Neuronal stem cell (in vitro differentiated cells): ENCODE measurements at regions not wholly inside any gene's neighbourhood (a gene's known extent, or its start where the extent isn't known, plus 50 kb on each side); places are given as distances from the start of the nearest gene placed in this dataset.

Experiments
- DNase-seq: peaks from one replicate; pipeline ENCODE4 v3.0.0-alpha.2; 2013; ENCODE audit warnings: low spot score
- H2AFZ ChIP-seq: one replicate; pipeline ENCODE4 v1.6.1; 2013; ENCODE audit warnings: mild to moderate bottlenecking, low read length, inconsistent platforms
- H2AK5ac ChIP-seq: 2 replicates; pipeline ENCODE4 v1.6.1; 2013; ENCODE audit warnings: low read depth, mild to moderate bottlenecking, inconsistent platforms, low read length, moderate library complexity, mixed read lengths
- H2BK120ac ChIP-seq: 2 replicates; pipeline ENCODE4 v1.6.1; 2013; ENCODE audit warnings: low read depth, mild to moderate bottlenecking, inconsistent platforms, low read length, moderate library complexity, mixed read lengths
- H2BK12ac ChIP-seq: one replicate; pipeline ENCODE4 v1.6.1; 2013; ENCODE audit warnings: low read length, inconsistent platforms
- H2BK15ac ChIP-seq: 2 replicates; pipeline ENCODE4 v1.6.1; 2013; ENCODE audit warnings: mild to moderate bottlenecking, low read length, inconsistent platforms, mixed read lengths
- H2BK5ac ChIP-seq: one replicate; pipeline ENCODE4 v1.6.1; 2013; ENCODE audit warnings: inconsistent platforms, mild to moderate bottlenecking, low read length, moderate library complexity
- H3K14ac ChIP-seq: one replicate; pipeline ENCODE4 v1.6.1; 2013; ENCODE audit warnings: low read length, inconsistent platforms
- H3K18ac ChIP-seq: 2 replicates; pipeline ENCODE4 v1.6.1; 2013; ENCODE audit warnings: low read length, inconsistent platforms
- H3K23ac ChIP-seq: 2 replicates; pipeline ENCODE4 v1.6.1; 2013; ENCODE audit warnings: low read depth, mild to moderate bottlenecking, mixed read lengths, low read length, inconsistent platforms; ENCODE audit not compliant: poor library complexity
- H3K27ac ChIP-seq: replicated peaks from 3 replicates; pipeline ENCODE4 v1.5.1; 2013; ENCODE audit warnings: low read length, inconsistent platforms
- H3K27me3 ChIP-seq, 3 experiments: 2 replicates each; pipeline ENCODE4 v1.6.1; 2013; ENCODE audit warnings: low read length in 3 of 3, mild to moderate bottlenecking in 2 of 3, inconsistent platforms in 1 of 3, low read depth in 1 of 3, mixed read lengths in 1 of 3, moderate library complexity in 1 of 3; ENCODE audit not compliant: control insufficient read depth in 3 of 3, insufficient read depth in 3 of 3
- H3K36me3 ChIP-seq, 2 donors: replicated peaks in 1 of 2; 2 replicates each; pipeline ENCODE4 v1.6.1; 2013; ENCODE audit warnings: low read length in 2 of 2; ENCODE audit not compliant: control insufficient read depth in 2 of 2, insufficient read depth in 2 of 2
- H3K4ac ChIP-seq: 2 replicates; pipeline ENCODE4 v1.6.1; 2013; ENCODE audit warnings: inconsistent platforms, mild to moderate bottlenecking, low read length, moderate library complexity
- H3K4me1 ChIP-seq, 2 donors: 1 replicate in 1 of 2; 2 replicates in 1 of 2; pipeline ENCODE4 v1.6.1; 2013; ENCODE audit warnings: low read length in 2 of 2, low read depth in 1 of 2; ENCODE audit not compliant: control insufficient read depth in 2 of 2, insufficient read depth in 1 of 2
- H3K4me2 ChIP-seq: one replicate; pipeline ENCODE4 v1.6.1; 2013; ENCODE audit warnings: mild to moderate bottlenecking, low read length, inconsistent platforms; ENCODE audit not compliant: insufficient read depth, poor library complexity, severe bottlenecking
- H3K4me3 ChIP-seq, 2 donors: 2 replicates each; pipeline ENCODE4 v1.5.1; 2013; ENCODE audit warnings: low read length in 2 of 2, mild to moderate bottlenecking in 2 of 2, inconsistent platforms in 1 of 2, moderate library complexity in 1 of 2
- H3K79me1 ChIP-seq: one replicate; pipeline ENCODE4 v1.6.1; 2013; ENCODE audit warnings: low read depth, mild to moderate bottlenecking, inconsistent platforms, low read length, moderate library complexity
- H3K9ac ChIP-seq: one replicate; pipeline ENCODE4 v1.6.1; 2013; ENCODE audit warnings: mild to moderate bottlenecking, low read depth, low read length, inconsistent platforms; ENCODE audit not compliant: poor library complexity
- H3K9me3 ChIP-seq, 2 donors: replicated peaks in 1 of 2; 2 replicates each; pipeline versions ENCODE3 to v1.6.1; 2013; ENCODE audit warnings: low read length in 2 of 2, mild to moderate bottlenecking in 2 of 2, inconsistent platforms in 1 of 2, low read depth in 1 of 2, mixed read lengths in 1 of 2, moderate library complexity in 1 of 2; ENCODE audit not compliant: control insufficient read depth in 2 of 2, insufficient read depth in 1 of 2
- H4K8ac ChIP-seq: one replicate; pipeline ENCODE4 v1.6.1; 2013; ENCODE audit warnings: low read depth, mild to moderate bottlenecking, inconsistent platforms, low read length, moderate library complexity
- H4K91ac ChIP-seq: one replicate; pipeline ENCODE4 v1.6.1; 2013; ENCODE audit warnings: low read length, low read depth, mild to moderate bottlenecking, inconsistent platforms; ENCODE audit not compliant: poor library complexity
- WGBS, 2 donors: extraction: QIAGEN DNeasy Blood & Tissue Kit; methylation state at CpG; one replicate each; pipeline ENCODE4 v1.1.7; 2013; ENCODE audit warnings: missing lambda C conversion rate in 2 of 2, mixed read lengths in 1 of 2; ENCODE audit not compliant: insufficient read length in 2 of 2, insufficient replicate concordance in 1 of 2; ENCODE audit errors: extremely low coverage in 2 of 2; 5-methylcytosine and 5-hydroxymethylcytosine counted together

GRCh38 chr10:32166365-32166764 is 110.1 kb upstream of the KIF5B start:
- no peak overlapping the region for H2BK12ac ChIP-seq
- H3K4me2 ChIP-seq = no peak overlapping the region
- H3K4ac ChIP-seq = no peak overlapping the region
- H3K4me1 ChIP-seq = no peaks in the 10 kb centered on the region
- no peak overlapping the region for H4K91ac ChIP-seq
- H3K23ac ChIP-seq = no peak overlapping the region
- no peak overlapping the region for H3K9ac ChIP-seq
- no peak overlapping the region for H3K27ac ChIP-seq
- no peak overlapping the region for H2AFZ ChIP-seq
- H4K8ac ChIP-seq = no peak overlapping the region
- H2BK5ac ChIP-seq = no peak overlapping the region
- no peak overlapping the region for H2AK5ac ChIP-seq
- H3K79me1 ChIP-seq = no peaks in the 10 kb centered on the region
- no peaks in the 10 kb centered on the region for H3K36me3 ChIP-seq
- no peak overlapping the region for H3K4me3 ChIP-seq
- H2BK120ac ChIP-seq = no peak overlapping the region
- H3K18ac ChIP-seq = no peak overlapping the region
- no peak overlapping the region for H3K14ac ChIP-seq
- no peaks in the 10 kb centered on the region for H3K9me3 ChIP-seq
- no peak overlapping the region for H2BK15ac ChIP-seq
- H3K27me3 ChIP-seq = no peaks in the 10 kb centered on the region
- DNase-seq = no peak

GRCh38 chr10:32163762-32164148 is 107.5 kb upstream of the KIF5B start:
- H4K91ac ChIP-seq = no peak overlapping the region
- H2BK5ac ChIP-seq = no peak overlapping the region
- H4K8ac ChIP-seq = no peak overlapping the region
- H3K14ac ChIP-seq = no peak overlapping the region
- no peak overlapping the region for H3K4ac ChIP-seq
- H3K9me3 ChIP-seq = no peaks in the 10 kb centered on the region
- no peaks in the 10 kb centered on the region for H3K27me3 ChIP-seq
- H3K4me3 ChIP-seq = no peak overlapping the region
- H3K4me2 ChIP-seq = no peak overlapping the region
- H2BK12ac ChIP-seq = no peak overlapping the region
- no peak overlapping the region for H3K23ac ChIP-seq
- no peak overlapping the region for H2BK120ac ChIP-seq
- no peaks in the 10 kb centered on the region for H3K36me3 ChIP-seq
- no peak overlapping the region for H3K27ac ChIP-seq
- WGBS, 2 donors = no CpG with 5 or more reads among the region's 9 CpGs
- no peaks in the 10 kb centered on the region for H3K79me1 ChIP-seq
- no peak overlapping the region for H3K9ac ChIP-seq
- H3K18ac ChIP-seq = no peak overlapping the region
- DNase-seq = no peak
- no peak overlapping the region for H2BK15ac ChIP-seq
- H2AFZ ChIP-seq = no peak overlapping the region
- H2AK5ac ChIP-seq = no peak overlapping the region
- no peaks in the 10 kb centered on the region for H3K4me1 ChIP-seq

GRCh38 chr10:32163071-32163761 is 107.0 kb upstream of the KIF5B start:
- Histone ChIP-seq H3K9me3 (no peaks in the 10 kb centered on the region), H2BK5ac (no peak overlapping the region), H4K8ac (no peak overlapping the region), H3K27ac (no peak overlapping the region), H2BK120ac (no peak overlapping the region), H3K14ac (no peak overlapping the region), H3K4me2 (no peak overlapping the region), H3K23ac (no peak overlapping the region), H3K18ac (no peak overlapping the region), H3K79me1 (no peaks in the 10 kb centered on the region), H2AFZ (no peak overlapping the region), H4K91ac (no peak overlapping the region), H3K36me3 (no peaks in the 10 kb centered on the region), H3K4me1 (no peaks in the 10 kb centered on the region), H3K9ac (no peak overlapping the region), H3K4ac (no peak overlapping the region), H3K27me3 (no peaks in the 10 kb centered on the region), H2BK12ac (no peak overlapping the region), H2AK5ac (no peak overlapping the region), H2BK15ac (no peak overlapping the region), H3K4me3 (no peak overlapping the region)
- DNase-seq = no peak
- no CpG with 5 or more reads among the region's 10 CpGs for WGBS, 2 donors

- no peaks in the 10 kb centered on the region for H3K79me1 ChIP-seq
- H3K4me2 ChIP-seq = no peak overlapping the region
- no peak overlapping the region for H2AK5ac ChIP-seq
- H3K4me1 ChIP-seq = no peaks in the 10 kb centered on the region
- H2BK12ac ChIP-seq = no peak overlapping the region
- H2BK15ac ChIP-seq = no peak overlapping the region
- no peak overlapping the region for H3K23ac ChIP-seq
- no peak overlapping the region for H3K4me3 ChIP-seq
- H2BK5ac ChIP-seq = no peak overlapping the region
- H3K27me3 ChIP-seq = no peaks in the 10 kb centered on the region
- WGBS, 2 donors = no CpG with 5 or more reads among the region's 8 CpGs
- no peaks in the 10 kb centered on the region for H3K36me3 ChIP-seq
- H3K9ac ChIP-seq = no peak overlapping the region
- H3K9me3 ChIP-seq = no peaks in the 10 kb centered on the region
- no peak overlapping the region for H2AFZ ChIP-seq
- H3K27ac ChIP-seq = no peak overlapping the region
- H3K18ac ChIP-seq = no peak overlapping the region
- no peak for DNase-seq
- H4K91ac ChIP-seq = no peak overlapping the region
- H3K4ac ChIP-seq = no peak overlapping the region
- H2BK120ac ChIP-seq = no peak overlapping the region
- H3K14ac ChIP-seq = no peak overlapping the region
- no peak overlapping the region for H4K8ac ChIP-seq
Observed at GRCh38 chr10:32161586-32161985, 105.4 kb upstream of the KIF5B start.
